ENCODE measurements at regions not wholly inside any gene's neighbourhood (a gene's known extent, or its start where the extent isn't known, plus 50 kb on each side); places are given as distances from the start of the nearest gene placed in this dataset.

- Histone ChIP-seq H3F3A (replicated peaks; ENCODE audit: low read depth) (no peaks in the 10 kb centered on the region), H3K79me2 (replicated peaks; ENCODE audit: insufficient read depth) (no peaks in the 10 kb centered on the region), H3K4me3 (no peak overlapping the region), H4K20me1 (replicated peaks; ENCODE audit: insufficient read depth) (no peaks in the 10 kb centered on the region), H3K9me2 (ENCODE audit: insufficient read depth) (no peaks in the 10 kb centered on the region), H3K4me1 (ENCODE audit: insufficient read depth) (no peaks in the 10 kb centered on the region), H2AFZ (no peak overlapping the region), H3K27me3 (ENCODE audit: insufficient read depth) (no peaks in the 10 kb centered on the region), H3K36me3 (ENCODE audit: insufficient read depth) (no peaks in the 10 kb centered on the region), H3K4me2 (no peak overlapping the region), H3K27ac (ENCODE audit: low read depth) (no peak overlapping the region)
- H3K4me3 Mint-ChIP-seq = no peak overlapping the region
- H3K9me3 Mint-ChIP-seq = no peaks in the 10 kb centered on the region
- no peaks in the 10 kb centered on the region for H3K4me1 Mint-ChIP-seq
- ATAC-seq = no peak
- DNase-seq (ENCODE audit: low spot score) = no peak
- no peak for TF ChIP-seq JUNB (IDR thresholded peaks at IDR 0.05; ENCODE audit: unreplicated experiment)
- TF ChIP-seq ZNF114 (CRISPR knock-in tag; IDR thresholded peaks at IDR 0.05) = no peak
- TF ChIP-seq REST (IDR thresholded peaks at IDR 0.05; ENCODE audit: unreplicated experiment) = no peak
- TF ChIP-seq NANOG (IDR thresholded peaks at IDR 0.05; ENCODE audit: borderline replicate concordance) = no peak
- no peak for TF ChIP-seq CTCF (conservative IDR thresholded peaks at IDR 0.05; ENCODE audit: low read depth in 2 of 2)
- TF ChIP-seq EZH2phosphoT487 (IDR thresholded peaks at IDR 0.05; ENCODE audit: unreplicated experiment) = no peak
- no peak for TF ChIP-seq CREB1 (CRISPR knock-in tag; IDR thresholded peaks at IDR 0.05; ENCODE audit: low read depth)
- TF ChIP-seq STAT1 (IDR thresholded peaks at IDR 0.05; ENCODE audit: unreplicated experiment) = no peak
- no peak for TF ChIP-seq EZH2 (IDR thresholded peaks at IDR 0.05; ENCODE audit: low read depth, unreplicated experiment)
- TF ChIP-seq ETS1 (IDR thresholded peaks at IDR 0.05) = no peak
- TF ChIP-seq POLR2AphosphoS5 (IDR thresholded peaks at IDR 0.05; ENCODE audit: low read depth) = no peak
- H3K27ac Mint-ChIP-seq = no peak overlapping the region
- H3K36me3 Mint-ChIP-seq (ENCODE audit: low read depth) = no peaks in the 10 kb centered on the region
- H3K27me3 Mint-ChIP-seq (ENCODE audit: insufficient read depth, low read depth, poor library complexity) = no peaks in the 10 kb centered on the region
Observed at GRCh38 chr4:106793933-106794332, 242.2 kb downstream of the DKK2 start.

Measured in GM23338 (cell line).